AG09309 (cell line): ENCODE measurements at regions not wholly inside any gene's neighbourhood (a gene's known extent, or its start where the extent isn't known, plus 50 kb on each side); places are given as distances from the start of the nearest gene placed in this dataset.
A peak's percentile ranks its signal among the peaks of the same experiment; 100 is the strongest.

Experiments
- DNase-seq: peaks from one replicate; pipeline ENCODE4 v3.0.0-alpha.2; 2010; ENCODE audit warnings: low read depth
- H3K4me3 ChIP-seq: 2 replicates; pipeline ENCODE4 v1.5.1; 2011; ENCODE audit warnings: mild to moderate bottlenecking, low read depth, low read length, moderate library complexity; ENCODE audit not compliant: control insufficient read depth
- CTCF ChIP-seq: IDR thresholded peaks from 2 replicates; pipeline ENCODE4 v1.5.1; 2011; ENCODE audit warnings: mild to moderate bottlenecking, low read depth, low read length, inconsistent platforms; ENCODE audit not compliant: insufficient read depth, control insufficient read depth; ENCODE audit errors: missing control alignments

- no peak overlapping the region for H3K4me3 ChIP-seq
- no peak for DNase-seq
- TF ChIP-seq CTCF, result no peak
Observed at GRCh38 chr2:144234542-144234871, 285.4 kb downstream of the ZEB2 start.

GRCh38 chr2:144233733-144234541 is 286.0 kb downstream of the ZEB2 start:
- DNase-seq, result no peak
- no peak overlapping the region for H3K4me3 ChIP-seq
- TF ChIP-seq CTCF, result no peak

GRCh38 chr2:144233317-144233716 is 286.6 kb downstream of the ZEB2 start:
- no peak for DNase-seq
- no peak for TF ChIP-seq CTCF
- no peak overlapping the region for H3K4me3 ChIP-seq

GRCh38 chr2:144230448-144231085 is 289.4 kb downstream of the ZEB2 start:
- H3K4me3 ChIP-seq, result no peak overlapping the region
- no peak for TF ChIP-seq CTCF
- DNase-seq, result peak; percentile 59

- no peak for DNase-seq
- no peak overlapping the region for H3K4me3 ChIP-seq
- TF ChIP-seq CTCF, result no peak
Observed at GRCh38 chr2:144230033-144230432, 289.9 kb downstream of the ZEB2 start.

GRCh38 chr2:144229296-144229695 is 290.6 kb downstream of the ZEB2 start:
- no peak for DNase-seq
- H3K4me3 ChIP-seq, result no peak overlapping the region
- TF ChIP-seq CTCF, result no peak
